B cell (primary cell): ENCODE measurements at regions not wholly inside any gene's neighbourhood (a gene's known extent, or its start where the extent isn't known, plus 50 kb on each side); places are given as distances from the start of the nearest gene placed in this dataset.
"Not testable (repeated sequence)": the region's sequence is repeated elsewhere in the genome, so short reads cannot be mapped to it uniquely, and the experiment has no call there.

ENCODE experiments used
- ATAC-seq: fragments of 200-7000 bp; cut with Tn5 transposase; one replicate; pipeline ENCODE4 v1.10.0; 2021; ENCODE audit warnings: low read depth, mild to moderate bottlenecking, moderate number of reproducible peaks, moderate library complexity
- CTCF ChIA-PET: fragments of 350-600 bp; sonication (Branson Sonifier 250); formaldehyde crosslinking; loops from one replicate; lab custom pipeline; 2021; ENCODE audit warnings: antibody characterized with exemption, inconsistent platforms; lab: Charles Lee
- POLR2A ChIA-PET: fragments of 350-600 bp; sonication (Branson Sonifier 250); formaldehyde crosslinking; loops from one replicate; lab custom pipeline; 2021; ENCODE audit warnings: antibody characterized with exemption; lab: Charles Lee
- DNase-seq: peaks from one replicate; pipeline ENCODE4 v3.0.0; 2013
- H2AFZ ChIP-seq: 2 replicates; pipeline ENCODE4 v1.6.1; 2012; ENCODE audit warnings: mild to moderate bottlenecking, low read depth, low read length; ENCODE audit not compliant: insufficient read depth, poor library complexity, severe bottlenecking
- H3K27ac ChIP-seq, 2 donors: 1 replicate in 1 of 2; 2 replicates in 1 of 2; pipeline ENCODE4 v1.5.1; 2012 to 2013; ENCODE audit warnings: low read length in 2 of 2, mild to moderate bottlenecking in 2 of 2, moderate library complexity in 1 of 2
- H3K27me3 ChIP-seq, 4 experiments: fragments of 200-600 bp in 1 of 4; sonication (generic) in 1 of 4; replicated peaks in 1 of 4; 1 replicate in 2 of 4; 2 replicates in 2 of 4; pipeline versions ENCODE4 v1.6.1 to v1.7.0; 2013 to 2016; ENCODE audit warnings: low read length in 3 of 4, mild to moderate bottlenecking in 2 of 4, mixed read lengths in 1 of 4, moderate library complexity in 1 of 4; ENCODE audit not compliant: insufficient read depth in 4 of 4, control insufficient read depth in 3 of 4; ENCODE audit errors: control extremely low read depth in 1 of 4
- H3K36me3 ChIP-seq, 2 experiments: replicated peaks in 1 of 2; 1 replicate in 1 of 2; 2 replicates in 1 of 2; pipeline versions ENCODE4 v1.6.1 to v1.7.1; 2013; ENCODE audit warnings: low read length in 1 of 2; ENCODE audit not compliant: insufficient read depth in 2 of 2, control insufficient read depth in 1 of 2; ENCODE audit errors: control extremely low read depth in 1 of 2, extremely low read depth in 1 of 2
- H3K4me1 ChIP-seq, 2 donors: fragments of 200-600 bp in 1 of 2; sonication (generic) in 1 of 2; 1 replicate in 1 of 2; 2 replicates in 1 of 2; pipeline versions ENCODE4 v1.5.1 to v1.6.1; 2013 to 2017; ENCODE audit warnings: low read length in 2 of 2; ENCODE audit not compliant: control insufficient read depth in 2 of 2, insufficient read depth in 2 of 2
- H3K4me2 ChIP-seq: replicated peaks from 2 replicates; pipeline ENCODE3; 2012; ENCODE audit warnings: mild to moderate bottlenecking, low read depth, low read length; ENCODE audit not compliant: poor library complexity, severe bottlenecking
- H3K4me3 ChIP-seq, 5 experiments: fragments of 200-600 bp in 1 of 5; sonication (generic) in 1 of 5; 1 replicate in 3 of 5; 2 replicates in 2 of 5; pipeline versions ENCODE4 v1.5.1 to v1.7.0; 2011 to 2016; ENCODE audit warnings: low read length in 4 of 5, mild to moderate bottlenecking in 4 of 5, low read depth in 2 of 5, control low read depth in 1 of 5, moderate library complexity in 1 of 5; ENCODE audit not compliant: insufficient read depth in 1 of 5; ENCODE audit errors: control extremely low read depth in 1 of 5, extremely low read depth in 1 of 5
- H3K79me2 ChIP-seq: fragments of 200-600 bp; sonication (generic); one replicate; pipeline ENCODE4 v1.6.0; 2016; ENCODE audit warnings: low read length; ENCODE audit not compliant: control insufficient read depth, insufficient read depth
- H3K9ac ChIP-seq: fragments of 200-600 bp; sonication (generic); 2 replicates; pipeline ENCODE4 v1.6.1; 2017; ENCODE audit warnings: mild to moderate bottlenecking, low read length, moderate library complexity
- H3K9me3 ChIP-seq, 3 donors: one replicate each; pipeline versions ENCODE4 v1.6.1 to v1.7.1; 2013; ENCODE audit warnings: low read length in 2 of 3; ENCODE audit not compliant: control insufficient read depth in 2 of 3, insufficient read depth in 1 of 3; ENCODE audit errors: control extremely low read depth in 1 of 3
- H4K20me1 ChIP-seq: 2 replicates; pipeline ENCODE4 v1.6.0; 2012; ENCODE audit warnings: mild to moderate bottlenecking, low read length; ENCODE audit not compliant: insufficient read depth, control insufficient read depth, poor library complexity, severe bottlenecking
- H3K27ac Mint-ChIP-seq: one replicate; pipeline ENCODE4 v1.8.0; 2021; ENCODE audit warnings: mixed read lengths
- H3K27me3 Mint-ChIP-seq: one replicate; pipeline ENCODE4 v1.8.0; 2021; ENCODE audit warnings: mixed read lengths
- H3K4me1 Mint-ChIP-seq: one replicate; pipeline ENCODE4 v1.8.0; 2021; ENCODE audit warnings: mixed read lengths
- H3K4me3 Mint-ChIP-seq: one replicate; pipeline ENCODE4 v1.8.0; 2021; ENCODE audit warnings: mixed read lengths
- H3K9me3 Mint-ChIP-seq: one replicate; pipeline ENCODE4 v1.8.0; 2022; ENCODE audit warnings: mixed read lengths; ENCODE audit not compliant: insufficient read depth
- CTCF ChIP-seq: fragments of 200-600 bp; IDR thresholded peaks from one replicate; pipeline ENCODE4 v1.8.0; 2022; ENCODE audit warnings: antibody characterized with exemption, mild to moderate bottlenecking
- EZH2 ChIP-seq: IDR thresholded peaks from 2 replicates; pipeline ENCODE4 v1.6.1; 2012; ENCODE audit warnings: borderline replicate concordance, low read depth, mild to moderate bottlenecking, moderate library complexity, low read length; ENCODE audit not compliant: insufficient read depth, poor library complexity, severe bottlenecking
- WGBS: methylation state at CpG from one replicate; pipeline ENCODE4 v1.1.5; 2013; ENCODE audit warnings: missing lambda C conversion rate; ENCODE audit not compliant: insufficient coverage; 5-methylcytosine and 5-hydroxymethylcytosine counted together
- intact Hi-C: fragments of 100-400 bp; cut with micrococcal nuclease; formaldehyde crosslinking; loops from one replicate; pipeline ENCODE4 v1.10.0; 2022

DNA sequence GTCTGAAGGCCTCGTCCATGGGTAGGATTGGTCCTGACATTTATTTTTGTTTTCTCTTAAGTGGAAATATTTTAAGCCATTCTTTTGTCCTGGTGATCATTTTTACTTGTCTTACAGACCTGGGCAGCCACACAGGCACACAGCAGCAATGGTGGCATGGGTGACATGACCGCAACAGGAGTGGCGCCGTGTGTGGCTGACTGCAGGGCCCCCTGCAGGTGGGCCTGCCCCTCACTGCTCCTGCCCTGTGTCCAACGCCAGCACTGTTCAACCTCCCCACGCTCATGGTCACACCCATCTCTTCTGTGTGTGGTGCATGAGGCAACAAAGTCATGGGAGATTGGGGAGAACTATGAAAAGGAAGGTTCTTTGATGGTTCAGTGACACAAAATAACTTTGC lies 151.9 kb downstream of the MYLK4 start:
- H3K9me3 Mint-ChIP-seq, result peaks cover 2% of the 10 kb centered on the region
- no peaks in the 10 kb centered on the region for H3K4me1 Mint-ChIP-seq
- Histone ChIP-seq H3K4me3 (no peak overlapping the region), H3K4me2 (no peak overlapping the region), H2AFZ (no peak overlapping the region), H3K79me2 (no peaks in the 10 kb centered on the region), H3K36me3 (no peaks in the 10 kb centered on the region), H3K27me3 (peaks cover 0 to 3% (median 0%) of the 10 kb centered on the region in 4 experiments), H3K27ac (no peak overlapping the region), H3K9me3 (peaks cover 0 to 5% (median 0%) of the 10 kb centered on the region in 3 donors), H3K9ac (no peak overlapping the region), H3K4me1 (no peaks in the 10 kb centered on the region), H4K20me1 (no peaks in the 10 kb centered on the region)
- intact Hi-C loops, result no loop called here
- no peak for TF ChIP-seq CTCF
- no peak for TF ChIP-seq EZH2
- CTCF ChIA-PET, result no interaction called here
- ATAC-seq (no peak), DNase-seq (no peak)
- 93% methylated on average over 3 of the region's 6 CpGs for WGBS
- H3K27ac Mint-ChIP-seq, result no peak overlapping the region
- no peak overlapping the region for H3K4me3 Mint-ChIP-seq
- POLR2A ChIA-PET, result no interaction called here
- H3K27me3 Mint-ChIP-seq, result peaks cover 27% of the 10 kb centered on the region

DNA sequence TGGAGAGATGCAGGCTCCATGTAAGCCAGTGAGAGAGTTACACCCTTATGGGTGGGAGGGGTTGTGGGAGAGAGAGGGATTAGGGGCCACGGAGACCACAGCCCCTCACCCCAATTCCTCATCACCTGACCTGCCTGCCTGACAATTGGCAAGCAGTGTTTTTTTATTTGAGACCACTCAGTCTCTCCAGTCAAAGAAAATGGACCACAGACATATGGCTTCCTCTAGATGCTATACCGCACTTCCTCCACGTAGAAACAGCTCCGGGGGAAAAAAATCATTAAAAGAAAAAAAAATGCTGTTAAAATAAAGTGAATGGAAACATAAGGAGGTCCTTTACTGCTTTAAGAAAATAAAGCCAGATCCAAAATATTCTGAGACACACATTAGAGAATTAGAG lies 152.7 kb downstream of the MYLK4 start:
- Histone ChIP-seq H3K4me2 (no peak overlapping the region), H2AFZ (no peak overlapping the region), H4K20me1 (no peaks in the 10 kb centered on the region), H3K9ac (no peak overlapping the region), H3K4me1 (no peaks in the 10 kb centered on the region), H3K4me3 (no peak overlapping the region), H3K36me3 (no peaks in the 10 kb centered on the region), H3K27ac (no peak overlapping the region), H3K27me3 (peaks cover 0 to 3% (median 0%) of the 10 kb centered on the region in 4 experiments), H3K9me3 (peaks cover 0 to 5% (median 0%) of the 10 kb centered on the region in 3 donors), H3K79me2 (no peaks in the 10 kb centered on the region)
- Mint-ChIP-seq H3K27me3 (peaks cover 26% of the 10 kb centered on the region), H3K9me3 (peaks cover 2% of the 10 kb centered on the region), H3K27ac (no peak overlapping the region), H3K4me1 (no peaks in the 10 kb centered on the region), H3K4me3 (no peak overlapping the region)
- no peak for DNase-seq
- TF ChIP-seq CTCF, result no peak
- TF ChIP-seq EZH2, result no peak
- ChIA-PET CTCF (no interaction called here), POLR2A (no interaction called here)
- ATAC-seq, result no peak
- intact Hi-C loops, result no loop called here
- no CpG with 5 or more reads among the region's 4 CpGs for WGBS

GRCh38 chr6:2597457-2597856 lies 153.3 kb downstream of the MYLK4 start:
- CTCF ChIA-PET, intact Hi-C loops: not testable (repeated sequence)

More at GRCh38 chr6:2597457-2597856, 153.3 kb downstream of the MYLK4 start:
- H3K4me2 ChIP-seq, POLR2A ChIA-PET, H3K4me1 Mint-ChIP-seq, DNase-seq, H3K27me3 ChIP-seq, H3K4me3 ChIP-seq, H3K4me3 Mint-ChIP-seq, H3K9me3 Mint-ChIP-seq, H3K9me3 ChIP-seq, H3K27ac ChIP-seq, H3K4me1 ChIP-seq, H3K9ac ChIP-seq, H3K27ac Mint-ChIP-seq, H3K36me3 ChIP-seq, H3K79me2 ChIP-seq, ATAC-seq, H4K20me1 ChIP-seq, H2AFZ ChIP-seq: not testable (repeated sequence)
- no CpG with 5 or more reads among the region's 2 CpGs for WGBS
- H3K27me3 Mint-ChIP-seq, result peaks cover 26% of the 10 kb centered on the region
